HG03342 (cell line): ENCODE measurements at regions not wholly inside any gene's neighbourhood (a gene's known extent, or its start where the extent isn't known, plus 50 kb on each side); places are given as distances from the start of the nearest gene placed in this dataset.
"Not testable (repeated sequence)": the region's sequence is repeated elsewhere in the genome, so short reads cannot be mapped to it uniquely, and the experiment has no call there.

Experiments used
- ATAC-seq: cut with Tn5 transposase; IDR thresholded peaks from one replicate; pipeline ENCODE4 v1.9.1; 2021; ENCODE audit warnings: mild to moderate bottlenecking, moderate library complexity; ENCODE audit not compliant: unreplicated experiment

DNA sequence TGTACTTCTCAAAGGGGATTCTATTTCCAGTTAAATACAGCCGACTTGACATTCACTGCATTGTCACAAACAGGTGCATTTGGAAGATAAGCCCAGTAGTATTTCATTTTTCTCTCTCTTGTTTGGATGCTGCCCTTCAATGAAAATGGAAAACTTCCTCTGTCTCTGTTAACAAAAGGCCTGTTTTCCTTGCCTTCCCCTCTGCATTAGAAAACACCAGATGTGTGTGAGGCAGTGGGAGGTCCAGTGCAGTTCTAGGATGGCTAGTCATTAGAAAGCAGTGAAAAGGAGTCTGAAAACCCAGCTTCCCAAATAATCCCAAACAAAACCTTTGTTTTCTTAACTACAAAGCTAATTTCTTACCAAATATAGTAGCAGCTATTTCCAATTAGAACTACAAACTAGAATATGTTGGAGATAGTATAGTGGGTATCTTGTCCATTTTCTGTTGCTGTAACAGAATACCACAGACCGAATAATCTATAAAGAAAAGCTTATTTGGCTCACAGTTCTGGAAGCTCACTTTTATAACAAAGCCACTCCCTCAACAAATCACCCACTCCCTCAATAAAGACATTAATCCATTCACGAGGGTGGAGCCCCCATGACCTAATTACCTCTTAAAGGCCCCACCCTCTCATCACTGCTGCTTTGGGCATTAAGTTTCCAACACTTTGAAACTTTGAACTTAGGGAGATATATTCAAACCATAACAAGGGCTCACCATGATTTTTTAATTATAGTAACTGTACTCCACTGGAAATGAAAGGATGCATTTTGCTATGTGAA is 452.1 kb upstream of the RPS6KA3 start:
- ATAC-seq = no peak

DNA sequence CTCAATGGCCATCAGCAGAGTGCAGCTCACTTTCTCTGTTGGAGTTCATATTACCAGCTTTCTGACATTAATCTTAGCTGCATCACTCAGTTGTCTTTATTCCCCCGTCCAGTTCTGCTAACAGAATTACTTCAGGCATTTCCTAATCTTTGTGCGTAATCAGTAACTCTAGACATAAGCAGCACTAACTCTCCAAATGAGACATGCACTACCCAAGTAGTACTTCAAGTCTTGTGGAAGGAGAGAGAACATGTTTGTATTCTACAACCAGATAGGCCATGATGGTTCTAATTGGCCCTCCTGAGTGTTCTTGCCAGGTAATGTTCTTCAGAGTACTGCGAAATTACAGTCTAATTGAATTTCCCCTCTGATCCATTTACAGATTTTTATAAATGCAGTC is 448.5 kb upstream of the RPS6KA3 start:
- ATAC-seq = no peak

DNA sequence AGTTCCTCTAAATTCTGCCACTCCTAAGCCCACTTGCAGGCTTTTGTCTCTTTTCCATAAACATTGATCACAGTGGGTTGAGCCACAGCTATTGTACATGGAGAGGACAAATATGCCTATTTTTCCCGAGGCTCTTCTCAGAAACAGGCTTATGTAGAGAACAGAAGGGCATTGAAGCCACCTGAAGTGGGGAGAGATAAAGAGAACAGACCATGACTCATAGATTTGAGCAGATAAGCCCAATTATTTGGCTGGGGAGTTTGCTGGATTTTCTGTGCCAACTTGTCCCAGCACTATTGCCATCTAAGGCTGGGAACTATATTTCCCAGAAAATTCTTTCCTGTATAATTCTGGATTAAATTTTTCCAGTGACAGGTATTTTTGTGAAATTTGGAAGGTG is 446.1 kb upstream of the RPS6KA3 start:
- no peak for ATAC-seq

DNA sequence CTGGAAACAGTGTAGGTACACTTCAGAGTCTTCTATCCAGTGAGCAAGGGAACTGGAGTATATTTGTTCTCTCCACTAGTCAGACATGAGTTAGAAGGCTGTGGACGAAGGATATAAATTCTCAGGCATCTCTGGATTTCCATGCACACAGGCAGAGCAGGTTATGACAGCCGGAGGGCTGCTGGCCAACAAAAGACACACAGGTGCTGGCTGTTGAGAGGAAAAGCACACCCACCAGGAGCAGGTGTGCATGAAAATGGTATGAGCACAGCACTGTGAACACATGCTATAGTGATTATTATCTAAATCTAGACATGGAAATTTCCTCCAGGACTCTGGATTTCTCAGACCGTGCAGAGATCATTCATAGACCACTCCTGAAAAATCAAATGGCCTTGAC is 444.7 kb upstream of the RPS6KA3 start:
- no peak for ATAC-seq

GRCh38 chrX:20693078-20693477 is 426.4 kb upstream of the RPS6KA3 start:
- no peak for ATAC-seq

DNA sequence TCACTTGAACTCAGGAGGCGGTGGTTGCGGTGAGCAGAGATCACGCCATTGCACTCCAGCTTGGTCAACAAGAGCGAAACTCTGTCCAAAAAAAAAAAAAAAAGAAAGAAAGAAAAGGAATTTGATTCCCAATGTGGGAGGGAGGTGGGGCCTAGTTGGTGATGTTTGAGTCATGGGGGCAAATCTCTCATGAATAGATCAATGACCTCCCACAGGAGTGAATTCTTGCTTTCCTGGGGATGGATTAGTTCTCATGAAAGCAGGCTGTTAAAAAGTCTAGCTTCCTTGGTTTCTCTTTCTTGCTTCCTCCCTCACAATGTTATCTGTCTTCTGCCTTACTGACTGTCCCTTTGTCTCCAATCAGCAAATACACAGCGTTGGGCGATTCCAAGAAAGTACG is 419.5 kb upstream of the RPS6KA3 start:
- ATAC-seq = no peak

DNA sequence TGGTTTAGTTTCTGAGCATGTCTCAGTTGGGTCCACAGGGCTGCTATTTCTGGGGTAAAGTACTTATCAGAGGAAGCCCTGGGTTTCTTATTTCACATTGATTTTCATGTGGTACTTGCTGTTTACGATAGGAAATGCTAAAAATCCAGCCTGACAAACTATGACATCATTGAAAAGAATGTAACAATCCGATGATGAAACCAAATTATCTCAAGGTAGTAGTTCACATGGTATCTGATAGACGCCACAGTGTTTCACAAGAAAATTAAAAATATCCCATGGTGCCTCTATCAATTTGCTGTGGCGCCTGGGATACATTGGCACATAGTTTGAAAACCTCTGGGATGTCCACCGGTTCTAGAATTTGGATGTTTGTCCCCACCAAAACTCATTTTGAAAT is 418.9 kb upstream of the RPS6KA3 start:
- no peak for ATAC-seq

DNA sequence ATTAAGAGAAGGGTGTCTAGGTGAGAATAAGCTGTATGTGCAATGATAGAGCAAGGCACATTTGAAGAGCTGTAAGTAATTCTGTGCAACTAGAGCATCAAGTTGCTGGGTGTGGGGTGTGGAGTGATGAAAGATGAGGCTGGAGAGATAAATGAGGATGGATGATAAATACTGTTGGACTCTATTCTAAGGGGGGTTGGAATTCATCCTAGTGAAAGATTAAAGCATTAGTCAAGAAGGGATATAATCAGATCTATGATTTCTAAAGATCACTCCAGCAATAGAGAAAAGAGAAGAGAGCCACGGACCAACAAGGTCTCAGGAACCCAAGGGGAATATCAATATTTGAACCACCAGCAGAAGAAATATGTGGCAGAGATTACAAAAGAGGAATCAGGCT is 415.0 kb upstream of the RPS6KA3 start:
- no peak for ATAC-seq

- ATAC-seq = no peak
Measured at GRCh38 chrX:20680998-20681397, 414.3 kb upstream of the RPS6KA3 start.

DNA sequence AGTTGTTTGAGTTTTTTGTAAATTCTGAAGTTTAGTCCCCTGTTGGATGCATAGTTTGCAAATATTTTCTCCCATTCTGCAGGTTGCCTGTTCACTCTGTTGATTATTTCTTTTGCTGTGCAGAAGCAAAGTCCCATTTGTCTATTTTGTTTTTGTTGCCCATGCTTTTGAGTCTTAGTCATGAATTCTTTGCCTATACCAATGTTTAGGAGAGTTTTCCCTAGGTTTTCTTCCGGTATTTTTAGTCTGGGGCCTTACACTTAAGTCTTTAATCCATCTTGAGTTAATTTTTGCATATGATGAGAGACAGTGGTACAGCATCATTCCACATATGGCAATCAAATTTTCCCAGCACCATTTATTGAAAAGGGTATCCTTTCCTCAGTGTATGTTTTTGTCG is 405.8 kb upstream of the RPS6KA3 start:
- no peak for ATAC-seq

- ATAC-seq = not testable (repeated sequence)
Measured at GRCh38 chrX:20671746-20672145, 405.0 kb upstream of the RPS6KA3 start.

DNA sequence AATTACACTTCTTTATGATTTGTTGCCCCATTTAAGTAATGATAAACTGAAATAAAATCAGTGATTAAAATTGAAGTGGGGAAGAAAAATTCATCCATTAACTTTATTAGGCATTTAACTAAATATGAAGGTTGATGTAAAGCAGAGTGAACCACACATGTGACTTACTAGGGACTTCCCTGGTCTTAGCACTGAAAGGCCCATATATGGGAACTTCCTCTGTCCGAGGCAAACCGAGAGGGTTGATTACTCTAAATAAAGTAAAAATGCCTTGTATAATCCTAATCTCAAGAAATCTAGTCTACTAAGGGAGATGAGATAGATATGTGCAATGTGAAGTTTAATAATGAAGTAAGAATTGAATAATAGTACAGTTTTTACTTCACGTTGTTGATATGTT is 403.9 kb upstream of the RPS6KA3 start:
- no peak for ATAC-seq

DNA sequence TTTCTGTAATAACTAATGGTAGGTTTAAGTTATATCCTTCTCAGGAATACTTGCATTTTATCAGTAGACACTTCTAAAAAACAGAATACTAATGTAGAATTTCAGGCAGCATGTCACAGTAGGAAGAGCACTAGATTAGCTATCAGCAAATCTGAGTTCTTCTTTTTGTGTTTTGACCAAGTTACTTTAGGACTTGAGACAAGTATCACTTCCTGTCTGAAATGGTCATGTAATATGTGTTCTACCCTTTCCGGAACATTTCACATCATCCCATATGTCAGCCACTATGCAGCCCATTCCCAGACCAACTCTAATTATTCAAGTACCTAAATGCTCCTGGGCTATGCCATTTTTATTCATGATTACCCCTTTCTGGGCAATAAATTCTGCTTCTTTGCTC is 401.8 kb upstream of the RPS6KA3 start:
- no peak for ATAC-seq

- ATAC-seq = no peak
Measured at GRCh38 chrX:20666331-20666730, 399.6 kb upstream of the RPS6KA3 start.

- no peak for ATAC-seq
Measured at GRCh38 chrX:20665481-20665880, 398.8 kb upstream of the RPS6KA3 start.

DNA sequence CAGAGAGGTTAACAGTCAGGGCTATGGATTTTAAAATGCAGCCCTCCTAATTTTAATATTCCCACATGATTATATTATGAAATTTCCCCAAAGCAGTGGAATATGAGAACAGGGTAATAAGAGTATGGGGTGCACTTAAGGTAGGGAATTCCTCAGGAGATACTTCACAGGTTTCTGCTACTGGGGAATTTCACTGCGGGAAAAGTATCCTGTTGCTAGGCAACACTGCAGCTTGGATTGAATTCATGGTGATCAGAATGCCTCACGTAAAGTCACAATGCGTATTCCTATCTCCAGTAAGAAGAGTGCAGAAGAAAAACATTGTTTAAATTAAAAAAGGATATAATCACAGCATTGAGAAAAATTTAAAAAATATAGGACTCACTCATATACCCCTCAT is 398.1 kb upstream of the RPS6KA3 start:
- no peak for ATAC-seq

- no peak for ATAC-seq
Measured at GRCh38 chrX:20664131-20664530, 397.4 kb upstream of the RPS6KA3 start.

DNA sequence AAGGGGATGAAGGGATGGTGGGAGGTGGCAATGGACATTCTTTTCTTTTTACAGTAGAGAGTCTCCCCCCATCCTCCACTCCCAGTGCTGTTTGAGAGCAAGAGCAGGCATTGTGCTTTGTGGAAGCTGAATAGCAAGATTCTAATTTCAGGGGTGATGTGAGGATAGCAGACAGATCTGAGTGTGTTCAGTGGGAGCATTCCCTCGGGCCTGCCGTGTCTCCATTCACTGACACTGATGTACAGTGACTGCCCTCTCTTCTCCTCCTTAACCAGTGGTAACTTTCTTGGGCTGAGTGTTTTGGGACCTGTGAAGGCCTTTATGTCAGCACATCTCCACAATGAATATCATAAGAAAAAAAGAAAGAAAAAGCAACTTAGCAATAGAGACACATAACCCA is 396.6 kb upstream of the RPS6KA3 start:
- ATAC-seq = no peak

- no peak for ATAC-seq
Measured at GRCh38 chrX:20656721-20657120, 390.0 kb upstream of the RPS6KA3 start.

DNA sequence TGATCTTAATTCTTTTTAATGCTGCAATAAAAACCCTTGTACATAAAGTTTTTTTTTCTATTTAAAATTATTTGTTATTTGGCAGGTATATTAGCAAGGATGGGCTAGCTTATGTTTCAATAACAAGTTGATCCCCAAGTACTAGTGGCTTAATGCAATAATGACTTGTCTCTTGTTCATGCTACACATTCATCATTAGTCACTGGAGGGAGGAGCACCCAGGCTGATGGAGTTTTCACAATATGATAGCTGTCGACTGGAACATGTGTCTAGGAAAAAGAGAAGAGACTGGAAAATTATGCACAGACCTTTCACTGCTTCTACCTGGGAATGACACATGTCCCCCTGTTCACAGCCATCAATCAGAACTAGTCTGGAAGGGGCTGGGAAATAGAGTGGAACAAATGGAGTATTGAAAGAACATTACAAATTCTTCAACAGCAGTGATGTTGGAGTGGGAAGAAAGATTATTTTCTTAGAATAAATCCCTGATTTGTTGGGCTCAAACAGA is 387.9 kb upstream of the RPS6KA3 start:
- ATAC-seq = no peak

- ATAC-seq = no peak
Measured at GRCh38 chrX:20653070-20653469, 386.4 kb upstream of the RPS6KA3 start.

- no peak for ATAC-seq
Measured at GRCh38 chrX:20641954-20642353, 375.2 kb upstream of the RPS6KA3 start.

DNA sequence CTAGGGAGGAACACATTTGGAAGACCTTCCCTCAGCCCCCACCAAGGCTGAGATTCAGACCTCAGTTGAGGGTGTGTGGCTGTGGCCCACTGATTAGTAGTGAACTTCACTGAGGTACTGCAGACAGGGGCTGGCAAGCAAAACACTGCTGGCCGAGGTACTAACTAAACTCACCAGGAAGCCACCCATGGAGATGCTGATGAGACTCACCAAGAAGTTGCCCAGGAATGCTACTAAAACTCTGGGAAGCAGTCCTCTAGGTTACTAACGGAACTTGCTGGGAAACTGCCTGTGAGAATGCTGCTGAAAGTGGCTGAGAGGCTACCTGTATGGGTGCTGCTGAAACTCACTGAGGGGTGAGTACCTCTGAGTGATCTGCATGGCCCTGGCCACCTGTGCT is 372.4 kb upstream of the RPS6KA3 start:
- ATAC-seq = no peak
